GM19468 (cell line): ENCODE measurements at regions not wholly inside any gene's neighbourhood (a gene's known extent, or its start where the extent isn't known, plus 50 kb on each side); places are given as distances from the start of the nearest gene placed in this dataset.
"Not testable (repeated sequence)": the region's sequence is repeated elsewhere in the genome, so short reads cannot be mapped to it uniquely, and the experiment has no call there.

Experiments used
- ATAC-seq: cut with Tn5 transposase; IDR thresholded peaks from one replicate; pipeline ENCODE4 v1.9.1; 2021; ENCODE audit warnings: mild to moderate bottlenecking, moderate library complexity, moderate number of reproducible peaks; ENCODE audit not compliant: unreplicated experiment; ENCODE audit errors: extremely low read depth

GRCh38 chrX:39779952-39780783, 317.6 kb downstream of the BCOR start:
- ATAC-seq: no peak

GRCh38 chrX:39782276-39782675, 315.5 kb downstream of the BCOR start:
- no peak for ATAC-seq

- no peak for ATAC-seq
Measured at GRCh38 chrX:39787999-39788398, 309.8 kb downstream of the BCOR start.

GRCh38 chrX:39788521-39788920, 309.2 kb downstream of the BCOR start:
- ATAC-seq: no peak

- ATAC-seq: no peak
Measured at GRCh38 chrX:39791691-39792090, 306.1 kb downstream of the BCOR start.

- ATAC-seq: no peak
Measured at GRCh38 chrX:39795605-39796004, 302.2 kb downstream of the BCOR start.

- ATAC-seq: no peak
Measured at GRCh38 chrX:39796856-39797255, 300.9 kb downstream of the BCOR start.

GRCh38 chrX:39798488-39798887, 299.3 kb downstream of the BCOR start:
- ATAC-seq: not testable (repeated sequence)

- no peak for ATAC-seq
Measured at GRCh38 chrX:39802354-39802753, 295.4 kb downstream of the BCOR start.

- ATAC-seq: no peak
Measured at GRCh38 chrX:39802908-39803307, 294.9 kb downstream of the BCOR start.

- ATAC-seq: no peak
Measured at GRCh38 chrX:39805022-39805421, 292.7 kb downstream of the BCOR start.

GRCh38 chrX:39805825-39806224, 291.9 kb downstream of the BCOR start:
- ATAC-seq: no peak

- no peak for ATAC-seq
Measured at GRCh38 chrX:39808471-39808917, 289.3 kb downstream of the BCOR start.

GRCh38 chrX:39809331-39809730, 288.4 kb downstream of the BCOR start:
- ATAC-seq: no peak

- no peak for ATAC-seq
Measured at GRCh38 chrX:39810901-39811300, 286.9 kb downstream of the BCOR start.

GRCh38 chrX:39811376-39811775, 286.4 kb downstream of the BCOR start:
- no peak for ATAC-seq

GRCh38 chrX:39813631-39814277, 284.0 kb downstream of the BCOR start:
- ATAC-seq: no peak

- ATAC-seq: no peak
Measured at GRCh38 chrX:39814391-39814790, 283.4 kb downstream of the BCOR start.

- ATAC-seq: no peak
Measured at GRCh38 chrX:39815631-39816030, 282.1 kb downstream of the BCOR start.

GRCh38 chrX:39816871-39817731, 280.7 kb downstream of the BCOR start:
- ATAC-seq: no peak
